Kidney capillary endothelial cell (primary cell): ENCODE measurements at regions not wholly inside any gene's neighbourhood (a gene's known extent, or its start where the extent isn't known, plus 50 kb on each side); places are given as distances from the start of the nearest gene placed in this dataset.

Source experiments
- DNase-seq: peaks from one replicate; pipeline ENCODE4 v3.0.0-alpha.2; 2018; ENCODE audit warnings: low spot score

DNA sequence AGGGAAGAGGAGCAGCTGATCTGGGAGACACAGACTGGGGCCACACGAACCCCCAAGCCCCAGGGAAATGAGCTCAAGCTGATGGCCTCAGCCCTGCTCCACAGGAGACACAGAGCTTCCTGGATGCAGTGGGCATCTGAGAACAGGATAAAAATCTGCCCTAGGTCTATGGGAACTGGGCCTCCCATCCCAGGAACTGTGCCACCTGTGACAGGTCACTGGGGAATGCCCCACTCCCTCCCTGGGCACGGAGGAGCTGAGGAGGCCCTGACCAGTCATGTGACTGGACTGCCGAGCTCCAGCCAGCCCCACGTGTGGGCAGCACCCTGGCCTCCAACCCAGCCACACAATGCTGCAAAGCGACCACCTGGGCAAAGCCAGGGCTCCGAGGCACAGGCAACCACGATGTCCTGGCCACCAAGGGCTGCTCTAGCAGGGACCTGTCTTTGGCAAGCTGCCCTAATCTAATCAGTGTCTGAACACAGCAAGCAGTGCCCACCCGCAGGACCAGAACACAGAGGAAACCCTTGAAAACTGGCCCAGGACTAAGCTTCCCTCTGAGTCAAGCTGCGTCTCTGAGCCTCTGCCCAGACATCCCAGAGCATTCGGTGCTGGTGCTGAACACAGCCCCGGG, 57.8 kb upstream of the ID2 start:
- DNase-seq, result no peak

- DNase-seq, result no peak
These were observed 56.9 kb upstream of the ID2 start for GRCh38 chr2:8624855-8625398.

DNA sequence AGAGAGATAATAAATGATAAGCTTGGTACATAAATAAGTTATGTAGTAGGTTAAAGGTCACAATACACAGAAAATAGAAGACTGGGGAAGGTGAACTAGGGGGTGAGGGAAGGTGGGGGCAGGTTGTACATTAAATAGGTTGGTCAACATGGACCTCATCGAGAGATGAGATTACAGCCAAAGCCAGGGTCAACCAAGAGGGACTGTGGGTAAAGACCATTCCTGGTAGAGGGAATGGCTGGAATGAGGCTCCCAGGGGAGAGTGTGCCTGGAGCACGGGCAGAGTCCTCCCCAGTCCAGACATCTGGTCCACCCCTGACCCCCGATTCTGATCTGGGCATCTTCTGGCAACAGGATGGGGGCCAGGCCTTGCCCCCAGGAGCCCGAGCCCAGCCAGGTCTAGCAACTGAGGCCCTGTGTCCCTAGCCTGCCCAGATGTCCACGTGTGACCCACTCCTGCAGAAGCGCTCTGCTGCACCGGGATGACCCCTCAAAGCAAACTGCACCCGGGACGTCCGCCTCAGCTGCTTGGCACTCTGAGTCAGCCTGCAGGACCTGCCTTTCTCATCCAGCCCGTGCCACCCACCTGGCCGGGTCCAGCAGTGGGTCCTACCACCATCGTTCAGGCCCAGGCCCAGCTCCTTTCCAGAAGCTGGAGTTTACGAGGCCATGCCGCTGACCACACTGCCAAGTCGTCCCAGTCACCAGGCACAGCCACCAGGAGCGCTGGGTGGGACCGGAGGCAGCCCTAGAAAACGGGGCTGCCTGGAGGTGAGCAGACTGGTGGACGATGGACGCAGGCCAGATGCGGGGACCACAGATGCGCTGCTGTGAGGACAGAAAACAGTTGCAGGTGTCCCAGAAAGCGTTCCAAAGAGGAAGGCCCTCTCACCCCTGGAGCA, 56.2 kb upstream of the ID2 start:
- no peak for DNase-seq

DNA sequence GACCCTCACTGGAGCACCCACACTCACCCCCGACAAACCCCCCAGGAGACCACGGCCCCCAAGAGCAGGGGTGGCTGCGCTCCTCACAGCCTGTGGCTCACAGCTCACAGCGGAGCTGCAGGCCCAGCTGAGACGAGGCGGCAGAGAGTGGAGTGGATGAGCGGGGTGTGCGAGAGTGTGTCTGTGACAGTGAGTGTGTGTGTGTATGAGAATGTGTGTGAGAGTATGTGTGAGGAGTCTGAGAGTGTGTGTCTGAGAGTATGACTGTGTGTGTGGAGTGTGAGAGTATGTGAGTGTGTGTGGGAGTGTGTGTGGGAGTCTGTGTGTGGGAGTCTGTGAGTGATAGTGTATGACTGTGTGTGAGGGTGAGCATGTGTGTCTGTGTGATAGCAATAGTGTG, 55.3 kb upstream of the ID2 start:
- no peak for DNase-seq

DNA sequence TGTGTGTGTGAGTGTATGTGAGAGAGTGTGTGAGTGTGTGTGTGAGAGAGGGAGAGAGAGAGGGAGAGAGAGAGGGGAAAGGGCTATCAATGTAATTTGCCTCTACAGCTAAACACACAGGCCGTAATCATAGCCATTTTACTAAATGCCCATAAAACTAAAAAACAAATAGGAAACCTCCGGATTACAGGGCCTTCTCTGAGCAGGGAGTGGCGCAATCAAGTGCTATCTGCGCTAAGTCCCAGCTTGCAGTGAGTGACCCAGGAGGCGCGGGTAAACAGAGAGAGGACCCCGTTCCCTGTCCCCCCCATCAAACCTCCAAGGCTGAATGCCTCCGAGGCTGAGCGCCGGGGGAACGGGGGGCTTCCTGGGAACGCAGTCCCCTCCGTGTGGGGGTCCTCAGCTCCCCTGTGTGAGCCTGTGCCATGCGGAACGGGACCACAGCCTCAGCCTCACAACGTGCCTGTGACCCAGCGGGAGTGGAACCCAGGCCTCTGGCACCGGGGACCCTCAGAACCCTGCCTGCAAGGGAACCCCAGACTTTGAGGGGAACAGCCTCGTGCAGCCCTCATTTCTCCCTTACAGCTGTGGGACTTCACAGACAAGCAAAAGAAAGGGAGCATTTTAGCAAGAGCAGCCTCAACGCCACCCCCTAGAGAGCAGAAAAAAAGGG, 54.7 kb upstream of the ID2 start:
- no peak for DNase-seq

- no peak for DNase-seq
These were observed 54.2 kb upstream of the ID2 start for GRCh38 chr2:8627692-8628085.

DNA sequence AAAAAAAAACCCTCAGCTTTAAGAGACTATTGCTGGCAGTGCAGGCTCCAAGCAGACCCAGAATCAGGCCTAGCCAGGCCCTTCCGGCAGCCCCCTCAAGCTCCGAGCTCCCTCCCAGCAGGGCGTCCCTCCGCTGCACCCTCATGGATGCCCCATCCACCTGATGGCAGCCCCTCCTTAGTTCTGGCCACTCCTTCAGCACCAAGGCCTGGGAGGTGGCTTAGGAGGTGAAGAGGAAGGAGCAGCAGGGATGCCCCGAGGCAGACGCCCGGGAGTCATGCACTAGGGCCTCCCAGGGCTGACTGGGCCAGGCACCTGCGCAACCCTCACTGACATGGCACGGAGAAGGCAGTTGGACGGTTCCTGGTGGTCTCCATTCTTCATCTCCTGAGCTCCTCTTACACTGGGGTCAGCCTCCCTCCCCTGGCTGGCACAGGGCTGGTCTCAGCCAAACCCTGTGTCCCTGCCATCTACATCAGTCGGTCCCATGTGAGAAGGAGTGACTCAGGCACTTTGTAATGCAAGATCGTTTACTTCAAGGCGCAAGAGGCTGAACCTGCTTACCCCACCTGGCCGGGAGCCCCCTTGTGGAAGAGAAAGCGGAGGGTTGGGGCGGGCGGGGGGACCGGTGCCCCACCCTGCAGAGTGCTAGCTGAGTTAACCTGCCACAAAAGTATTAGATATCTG, 53.5 kb upstream of the ID2 start:
- no peak for DNase-seq

GRCh38 chr2:8628866-8629209, 53.0 kb upstream of the ID2 start:
- DNase-seq, result no peak

- DNase-seq, result no peak
These were observed 52.5 kb upstream of the ID2 start for GRCh38 chr2:8629402-8629801.

- no peak for DNase-seq
These were observed 51.0 kb upstream of the ID2 start for GRCh38 chr2:8630676-8631464.

- DNase-seq, result no peak
These were observed 50.3 kb upstream of the ID2 start for GRCh38 chr2:8631465-8632005.
